SU-DHL-6 (cell line): ENCODE measurements at regions not wholly inside any gene's neighbourhood (a gene's known extent, or its start where the extent isn't known, plus 50 kb on each side); places are given as distances from the start of the nearest gene placed in this dataset.

Experiments used
- H2AFZ ChIP-seq: fragments of 200-600 bp; sonication (generic); 2 replicates; pipeline ENCODE4 v1.6.1; 2014; ENCODE audit warnings: low read depth, mild to moderate bottlenecking, moderate library complexity, mixed read lengths, antibody characterized with exemption, low read length; ENCODE audit not compliant: severe bottlenecking
- H3F3A ChIP-seq: fragments of 200-600 bp; shearing (Covaris generic); 2 replicates; pipeline ENCODE4 v1.6.0; 2016; ENCODE audit warnings: antibody characterized with exemption, mild to moderate bottlenecking; ENCODE audit not compliant: insufficient read depth
- H3K27ac ChIP-seq: fragments of 200-600 bp; sonication (generic); 2 replicates; pipeline ENCODE4 v1.5.1; 2016; ENCODE audit warnings: low read depth, mild to moderate bottlenecking, low read length, moderate library complexity, mixed read lengths
- H3K27me3 ChIP-seq: fragments of 200-600 bp; sonication (generic), shearing (Covaris generic); 2 replicates; pipeline ENCODE4 v1.6.0; 2014; ENCODE audit warnings: mild to moderate bottlenecking, low read length
- H3K36me3 ChIP-seq: fragments of 200-600 bp; sonication (generic); 2 replicates; pipeline ENCODE4 v1.6.1; 2014; ENCODE audit warnings: mild to moderate bottlenecking, low read length, mixed read lengths
- H3K4me2 ChIP-seq: fragments of 300-600, 200-600 bp; shearing (Covaris generic), sonication (generic); 2 replicates; pipeline ENCODE4 v1.6.0; 2014; ENCODE audit warnings: low read length, low read depth, mild to moderate bottlenecking; ENCODE audit not compliant: poor library complexity, severe bottlenecking
- H3K4me3 ChIP-seq: fragments of 200-600 bp; sonication (generic); 2 replicates; pipeline ENCODE4 v1.5.1; 2014; ENCODE audit warnings: antibody characterized with exemption, low read length, mild to moderate bottlenecking, mixed read lengths; ENCODE audit not compliant: insufficient read depth, poor library complexity, severe bottlenecking
- H3K79me2 ChIP-seq: fragments of 200-600 bp; sonication (generic); 2 replicates; pipeline ENCODE4 v1.6.1; 2014; ENCODE audit warnings: mild to moderate bottlenecking, low read length, moderate library complexity; ENCODE audit not compliant: insufficient read depth
- H3K9ac ChIP-seq: fragments of 200-600 bp; sonication (generic); 2 replicates; pipeline ENCODE4 v1.7.0; 2014; ENCODE audit warnings: mild to moderate bottlenecking, low read length
- H3K9me2 ChIP-seq: fragments of 200-600 bp; sonication (generic); replicated peaks from 2 replicates; pipeline ENCODE4 v1.6.1; 2014; ENCODE audit warnings: low read length; ENCODE audit not compliant: insufficient read depth
- H3K9me3 ChIP-seq: fragments of 200-600 bp; sonication (generic); 2 replicates; pipeline ENCODE4 v1.6.1; 2014; ENCODE audit warnings: low read length, mixed read lengths; ENCODE audit not compliant: insufficient read depth
- H4K20me1 ChIP-seq: fragments of 200-600 bp; sonication (generic); 2 replicates; pipeline ENCODE4 v1.6.1; 2014; ENCODE audit warnings: low read depth, mild to moderate bottlenecking, antibody characterized with exemption, low read length, moderate library complexity, mixed read lengths
- CTCF ChIP-seq: fragments of 200-600 bp; sonication (generic); IDR thresholded peaks from one replicate; pipeline ENCODE4 v1.5.1; 2017; ENCODE audit warnings: antibody characterized with exemption, mild to moderate bottlenecking, low read length, moderate library complexity; ENCODE audit not compliant: insufficient read depth, poor library complexity, severe bottlenecking
- EZH2phosphoT487 ChIP-seq: fragments of 200-600 bp; sonication (generic), shearing (Covaris generic); conservative IDR thresholded peaks from 2 replicates; pipeline ENCODE4 v1.6.1; 2018; ENCODE audit warnings: mild to moderate bottlenecking, antibody characterized with exemption, low read length, moderate library complexity, mixed read lengths

GRCh38 chr12:115606040-115606439, 671.5 kb downstream of the MED13L start:
- Histone ChIP-seq H3K9ac (no peak overlapping the region), H3K4me3 (no peak overlapping the region), H3K4me2 (no peak overlapping the region), H3K9me3 (no peaks in the 10 kb centered on the region), H3K27me3 (no peaks in the 10 kb centered on the region), H3K79me2 (no peaks in the 10 kb centered on the region), H3K9me2 (no peaks in the 10 kb centered on the region), H3K27ac (no peak overlapping the region), H3K36me3 (no peaks in the 10 kb centered on the region), H2AFZ (no peak overlapping the region), H4K20me1 (no peaks in the 10 kb centered on the region), H3F3A (no peaks in the 10 kb centered on the region)
- TF ChIP-seq EZH2phosphoT487, result no peak

GRCh38 chr12:115598871-115599811, 678.4 kb downstream of the MED13L start:
- Histone ChIP-seq H4K20me1 (no peaks in the 10 kb centered on the region), H3K79me2 (no peaks in the 10 kb centered on the region), H3F3A (no peaks in the 10 kb centered on the region), H3K27me3 (no peaks in the 10 kb centered on the region), H3K9me2 (no peaks in the 10 kb centered on the region), H3K9ac (no peak overlapping the region), H2AFZ (no peak overlapping the region), H3K9me3 (no peaks in the 10 kb centered on the region), H3K36me3 (no peaks in the 10 kb centered on the region), H3K4me3 (no peak overlapping the region), H3K27ac (no peak overlapping the region), H3K4me2 (no peak overlapping the region)
- no peak for TF ChIP-seq EZH2phosphoT487

- TF ChIP-seq CTCF (no peak), EZH2phosphoT487 (no peak)
- H3K9me2 ChIP-seq, result no peaks in the 10 kb centered on the region
- H3F3A ChIP-seq, result no peaks in the 10 kb centered on the region
- H3K4me2 ChIP-seq, result no peak overlapping the region
- no peak overlapping the region for H3K4me3 ChIP-seq
- no peaks in the 10 kb centered on the region for H4K20me1 ChIP-seq
- no peaks in the 10 kb centered on the region for H3K36me3 ChIP-seq
- no peaks in the 10 kb centered on the region for H3K27me3 ChIP-seq
- H3K9ac ChIP-seq, result no peak overlapping the region
- no peak overlapping the region for H2AFZ ChIP-seq
- H3K27ac ChIP-seq, result no peak overlapping the region
- no peaks in the 10 kb centered on the region for H3K9me3 ChIP-seq
- no peaks in the 10 kb centered on the region for H3K79me2 ChIP-seq
Observed at GRCh38 chr12:115597157-115597712, 680.3 kb downstream of the MED13L start.

GRCh38 chr12:115588131-115588530, 689.4 kb downstream of the MED13L start:
- TF ChIP-seq EZH2phosphoT487 (no peak), CTCF (no peak)

More at GRCh38 chr12:115588131-115588530, 689.4 kb downstream of the MED13L start:
- no peak overlapping the region for H2AFZ ChIP-seq
- H4K20me1 ChIP-seq, result no peaks in the 10 kb centered on the region
- H3K9me3 ChIP-seq, result no peaks in the 10 kb centered on the region
- H3K9me2 ChIP-seq, result no peaks in the 10 kb centered on the region
- no peaks in the 10 kb centered on the region for H3K79me2 ChIP-seq
- no peak overlapping the region for H3K27ac ChIP-seq
- no peaks in the 10 kb centered on the region for H3F3A ChIP-seq
- H3K4me2 ChIP-seq, result no peak overlapping the region
- H3K27me3 ChIP-seq, result no peaks in the 10 kb centered on the region
- no peak overlapping the region for H3K9ac ChIP-seq
- H3K36me3 ChIP-seq, result no peaks in the 10 kb centered on the region
- no peak overlapping the region for H3K4me3 ChIP-seq
